Neuronal stem cell (in vitro differentiated cells): ENCODE measurements at regions not wholly inside any gene's neighbourhood (a gene's known extent, or its start where the extent isn't known, plus 50 kb on each side); places are given as distances from the start of the nearest gene placed in this dataset.

Experiments
- DNase-seq: peaks from one replicate; pipeline ENCODE4 v3.0.0-alpha.2; 2013; ENCODE audit warnings: low spot score
- H2AFZ ChIP-seq: one replicate; pipeline ENCODE4 v1.6.1; 2013; ENCODE audit warnings: mild to moderate bottlenecking, low read length, inconsistent platforms
- H2AK5ac ChIP-seq: 2 replicates; pipeline ENCODE4 v1.6.1; 2013; ENCODE audit warnings: low read depth, mild to moderate bottlenecking, inconsistent platforms, low read length, moderate library complexity, mixed read lengths
- H2BK120ac ChIP-seq: 2 replicates; pipeline ENCODE4 v1.6.1; 2013; ENCODE audit warnings: low read depth, mild to moderate bottlenecking, inconsistent platforms, low read length, moderate library complexity, mixed read lengths
- H2BK12ac ChIP-seq: one replicate; pipeline ENCODE4 v1.6.1; 2013; ENCODE audit warnings: low read length, inconsistent platforms
- H2BK15ac ChIP-seq: 2 replicates; pipeline ENCODE4 v1.6.1; 2013; ENCODE audit warnings: mild to moderate bottlenecking, low read length, inconsistent platforms, mixed read lengths
- H2BK5ac ChIP-seq: one replicate; pipeline ENCODE4 v1.6.1; 2013; ENCODE audit warnings: inconsistent platforms, mild to moderate bottlenecking, low read length, moderate library complexity
- H3K14ac ChIP-seq: one replicate; pipeline ENCODE4 v1.6.1; 2013; ENCODE audit warnings: low read length, inconsistent platforms
- H3K18ac ChIP-seq: 2 replicates; pipeline ENCODE4 v1.6.1; 2013; ENCODE audit warnings: low read length, inconsistent platforms
- H3K23ac ChIP-seq: 2 replicates; pipeline ENCODE4 v1.6.1; 2013; ENCODE audit warnings: low read depth, mild to moderate bottlenecking, mixed read lengths, low read length, inconsistent platforms; ENCODE audit not compliant: poor library complexity
- H3K27ac ChIP-seq: replicated peaks from 3 replicates; pipeline ENCODE4 v1.5.1; 2013; ENCODE audit warnings: low read length, inconsistent platforms
- H3K27me3 ChIP-seq, 3 experiments: 2 replicates each; pipeline ENCODE4 v1.6.1; 2013; ENCODE audit warnings: low read length in 3 of 3, mild to moderate bottlenecking in 2 of 3, inconsistent platforms in 1 of 3, low read depth in 1 of 3, mixed read lengths in 1 of 3, moderate library complexity in 1 of 3; ENCODE audit not compliant: control insufficient read depth in 3 of 3, insufficient read depth in 3 of 3
- H3K36me3 ChIP-seq, 2 donors: replicated peaks in 1 of 2; 2 replicates each; pipeline ENCODE4 v1.6.1; 2013; ENCODE audit warnings: low read length in 2 of 2; ENCODE audit not compliant: control insufficient read depth in 2 of 2, insufficient read depth in 2 of 2
- H3K4ac ChIP-seq: 2 replicates; pipeline ENCODE4 v1.6.1; 2013; ENCODE audit warnings: inconsistent platforms, mild to moderate bottlenecking, low read length, moderate library complexity
- H3K4me1 ChIP-seq, 2 donors: 1 replicate in 1 of 2; 2 replicates in 1 of 2; pipeline ENCODE4 v1.6.1; 2013; ENCODE audit warnings: low read length in 2 of 2, low read depth in 1 of 2; ENCODE audit not compliant: control insufficient read depth in 2 of 2, insufficient read depth in 1 of 2
- H3K4me2 ChIP-seq: one replicate; pipeline ENCODE4 v1.6.1; 2013; ENCODE audit warnings: mild to moderate bottlenecking, low read length, inconsistent platforms; ENCODE audit not compliant: insufficient read depth, poor library complexity, severe bottlenecking
- H3K4me3 ChIP-seq, 2 donors: 2 replicates each; pipeline ENCODE4 v1.5.1; 2013; ENCODE audit warnings: low read length in 2 of 2, mild to moderate bottlenecking in 2 of 2, inconsistent platforms in 1 of 2, moderate library complexity in 1 of 2
- H3K79me1 ChIP-seq: one replicate; pipeline ENCODE4 v1.6.1; 2013; ENCODE audit warnings: low read depth, mild to moderate bottlenecking, inconsistent platforms, low read length, moderate library complexity
- H3K9ac ChIP-seq: one replicate; pipeline ENCODE4 v1.6.1; 2013; ENCODE audit warnings: mild to moderate bottlenecking, low read depth, low read length, inconsistent platforms; ENCODE audit not compliant: poor library complexity
- H3K9me3 ChIP-seq, 2 donors: replicated peaks in 1 of 2; 2 replicates each; pipeline versions ENCODE3 to v1.6.1; 2013; ENCODE audit warnings: low read length in 2 of 2, mild to moderate bottlenecking in 2 of 2, inconsistent platforms in 1 of 2, low read depth in 1 of 2, mixed read lengths in 1 of 2, moderate library complexity in 1 of 2; ENCODE audit not compliant: control insufficient read depth in 2 of 2, insufficient read depth in 1 of 2
- H4K8ac ChIP-seq: one replicate; pipeline ENCODE4 v1.6.1; 2013; ENCODE audit warnings: low read depth, mild to moderate bottlenecking, inconsistent platforms, low read length, moderate library complexity
- H4K91ac ChIP-seq: one replicate; pipeline ENCODE4 v1.6.1; 2013; ENCODE audit warnings: low read length, low read depth, mild to moderate bottlenecking, inconsistent platforms; ENCODE audit not compliant: poor library complexity
- WGBS, 2 donors: extraction: QIAGEN DNeasy Blood & Tissue Kit; methylation state at CpG; one replicate each; pipeline ENCODE4 v1.1.7; 2013; ENCODE audit warnings: missing lambda C conversion rate in 2 of 2, mixed read lengths in 1 of 2; ENCODE audit not compliant: insufficient read length in 2 of 2, insufficient replicate concordance in 1 of 2; ENCODE audit errors: extremely low coverage in 2 of 2; 5-methylcytosine and 5-hydroxymethylcytosine counted together

GRCh38 chrX:67288156-67288555, 255.7 kb upstream of the AR start:
- no peak overlapping the region for H2BK5ac ChIP-seq
- no peak overlapping the region for H3K27ac ChIP-seq
- no peak overlapping the region for H2AK5ac ChIP-seq
- H3K79me1 ChIP-seq = no peaks in the 10 kb centered on the region
- no peaks in the 10 kb centered on the region for H3K9me3 ChIP-seq
- no peaks in the 10 kb centered on the region for H3K27me3 ChIP-seq
- H2BK12ac ChIP-seq = no peak overlapping the region
- H3K4me3 ChIP-seq = no peak overlapping the region
- H3K4me2 ChIP-seq = no peak overlapping the region
- no peak for DNase-seq
- H3K18ac ChIP-seq = no peak overlapping the region
- H3K36me3 ChIP-seq = no peaks in the 10 kb centered on the region
- H3K23ac ChIP-seq = no peak overlapping the region
- H3K4ac ChIP-seq = no peak overlapping the region
- H2BK120ac ChIP-seq = no peak overlapping the region
- no peak overlapping the region for H2AFZ ChIP-seq
- no peak overlapping the region for H4K8ac ChIP-seq
- H4K91ac ChIP-seq = no peak overlapping the region
- H2BK15ac ChIP-seq = no peak overlapping the region
- H3K4me1 ChIP-seq = no peaks in the 10 kb centered on the region
- no peak overlapping the region for H3K9ac ChIP-seq
- H3K14ac ChIP-seq = no peak overlapping the region

- Histone ChIP-seq H4K91ac (no peak overlapping the region), H2BK15ac (no peak overlapping the region), H3K23ac (no peak overlapping the region), H3K4me1 (no peaks in the 10 kb centered on the region), H3K27ac (no peak overlapping the region), H3K4me3 (no peak overlapping the region), H3K36me3 (no peaks in the 10 kb centered on the region), H2BK12ac (no peak overlapping the region), H3K4me2 (no peak overlapping the region), H3K4ac (no peak overlapping the region), H3K9me3 (no peaks in the 10 kb centered on the region), H4K8ac (no peak overlapping the region), H2BK120ac (no peak overlapping the region), H2AK5ac (no peak overlapping the region), H3K18ac (no peak overlapping the region), H3K14ac (no peak overlapping the region), H3K27me3 (no peaks in the 10 kb centered on the region), H3K79me1 (no peaks in the 10 kb centered on the region), H3K9ac (no peak overlapping the region), H2BK5ac (no peak overlapping the region), H2AFZ (no peak overlapping the region)
- WGBS, 2 donors = no CpG with 5 or more reads among the region's 3 CpGs
- no peak for DNase-seq
These were observed 254.7 kb upstream of the AR start for GRCh38 chrX:67289055-67289499.

GRCh38 chrX:67290489-67291220, 253.2 kb upstream of the AR start:
- Histone ChIP-seq H3K9ac (no peak overlapping the region), H2BK120ac (no peak overlapping the region), H2BK15ac (no peak overlapping the region), H2BK5ac (no peak overlapping the region), H3K79me1 (no peaks in the 10 kb centered on the region), H3K23ac (no peak overlapping the region), H3K27me3 (no peaks in the 10 kb centered on the region), H2AK5ac (no peak overlapping the region), H3K4ac (no peak overlapping the region), H3K4me3 (no peak overlapping the region), H3K27ac (no peak overlapping the region), H3K4me2 (no peak overlapping the region), H4K8ac (no peak overlapping the region), H4K91ac (no peak overlapping the region), H3K18ac (no peak overlapping the region), H2BK12ac (no peak overlapping the region), H3K9me3 (no peaks in the 10 kb centered on the region), H2AFZ (no peak overlapping the region), H3K4me1 (no peaks in the 10 kb centered on the region), H3K36me3 (no peaks in the 10 kb centered on the region), H3K14ac (no peak overlapping the region)
- DNase-seq = no peak
- no CpG with 5 or more reads among the region's 4 CpGs for WGBS, 2 donors

GRCh38 chrX:67295924-67296323, 247.9 kb upstream of the AR start:
- Histone ChIP-seq H3K27ac (no peak overlapping the region), H3K9me3 (no peaks in the 10 kb centered on the region), H3K36me3 (no peaks in the 10 kb centered on the region), H2AFZ (no peak overlapping the region), H3K4me1 (no peaks in the 10 kb centered on the region), H3K14ac (no peak overlapping the region), H3K9ac (no peak overlapping the region), H4K8ac (no peak overlapping the region), H2BK5ac (no peak overlapping the region), H2BK12ac (no peak overlapping the region), H2BK120ac (no peak overlapping the region), H3K18ac (no peak overlapping the region), H3K27me3 (no peaks in the 10 kb centered on the region), H3K4me3 (no peak overlapping the region), H4K91ac (no peak overlapping the region), H3K4me2 (no peak overlapping the region), H2AK5ac (no peak overlapping the region), H3K79me1 (no peaks in the 10 kb centered on the region), H2BK15ac (no peak overlapping the region), H3K4ac (no peak overlapping the region), H3K23ac (no peak overlapping the region)
- DNase-seq = no peak
- no CpG with 5 or more reads among the region's 1 CpG for WGBS, 2 donors
